WTC11 (cell line): ENCODE measurements at regions not wholly inside any gene's neighbourhood (a gene's known extent, or its start where the extent isn't known, plus 50 kb on each side); places are given as distances from the start of the nearest gene placed in this dataset.

Experiments
- CREM ChIP-seq: sonication (generic); formaldehyde crosslinking; IDR thresholded peaks from 2 replicates; pipeline ENCODE4 v1.8.1; 2022; ENCODE audit warnings: mild to moderate bottlenecking, missing genetic modification reagents, moderate library complexity
- FOXP1 ChIP-seq: sonication (generic); formaldehyde crosslinking; IDR thresholded peaks from 2 replicates; pipeline ENCODE4 v1.8.0; 2022; ENCODE audit warnings: missing genetic modification reagents, mild to moderate bottlenecking, moderate library complexity, borderline replicate concordance
- GABPB1 ChIP-seq: sonication (generic); formaldehyde crosslinking; IDR thresholded peaks from 2 replicates; pipeline ENCODE4 v1.8.1; 2023; ENCODE audit warnings: mild to moderate bottlenecking, missing genetic modification reagents
- MYBL2 ChIP-seq: sonication (generic); formaldehyde crosslinking; IDR thresholded peaks from 2 replicates; pipeline ENCODE4 v1.8.1; 2023; ENCODE audit warnings: mild to moderate bottlenecking, moderate library complexity, missing genetic modification reagents
- TF ChIP-seq, protein P1 (sequence below): sonication (generic); formaldehyde crosslinking; IDR thresholded peaks from 2 replicates; pipeline ENCODE4 v1.8.0; 2022; ENCODE audit warnings: mild to moderate bottlenecking, missing genetic modification reagents
- TF ChIP-seq, protein P2 (sequence below): fragments of 250-450 bp; sonication (Bioruptor Pico); IDR thresholded peaks from 2 replicates; pipeline ENCODE4 v1.9.0; 2021; ENCODE audit warnings: mild to moderate bottlenecking
- TF ChIP-seq, protein P3 (sequence below): sonication (generic); formaldehyde crosslinking; IDR thresholded peaks from 2 replicates; pipeline ENCODE4 v1.8.0; 2022; ENCODE audit warnings: missing genetic modification reagents
- TF ChIP-seq, protein P4 (sequence below): fragments of 250-450 bp; sonication (Bioruptor Pico); IDR thresholded peaks from 2 replicates; pipeline ENCODE4 v2.1.2; 2022; ENCODE audit warnings: mild to moderate bottlenecking, moderate library complexity
- TF ChIP-seq, protein P5 (sequence below): sonication (generic); formaldehyde crosslinking; IDR thresholded peaks from 2 replicates; pipeline ENCODE4 v1.8.1; 2022; ENCODE audit warnings: low read depth, missing genetic modification reagents, borderline replicate concordance
- TF ChIP-seq, protein P6 (sequence below): fragments of 200-600 bp; IDR thresholded peaks from 2 replicates; pipeline ENCODE4 v1.8.0; 2022; ENCODE audit warnings: antibody characterized with exemption
- TF ChIP-seq, protein P7 (sequence below): sonication (generic); formaldehyde crosslinking; IDR thresholded peaks from 2 replicates; pipeline ENCODE4 v1.8.1; 2023; ENCODE audit warnings: mild to moderate bottlenecking, missing genetic modification reagents, moderate library complexity

DNA sequence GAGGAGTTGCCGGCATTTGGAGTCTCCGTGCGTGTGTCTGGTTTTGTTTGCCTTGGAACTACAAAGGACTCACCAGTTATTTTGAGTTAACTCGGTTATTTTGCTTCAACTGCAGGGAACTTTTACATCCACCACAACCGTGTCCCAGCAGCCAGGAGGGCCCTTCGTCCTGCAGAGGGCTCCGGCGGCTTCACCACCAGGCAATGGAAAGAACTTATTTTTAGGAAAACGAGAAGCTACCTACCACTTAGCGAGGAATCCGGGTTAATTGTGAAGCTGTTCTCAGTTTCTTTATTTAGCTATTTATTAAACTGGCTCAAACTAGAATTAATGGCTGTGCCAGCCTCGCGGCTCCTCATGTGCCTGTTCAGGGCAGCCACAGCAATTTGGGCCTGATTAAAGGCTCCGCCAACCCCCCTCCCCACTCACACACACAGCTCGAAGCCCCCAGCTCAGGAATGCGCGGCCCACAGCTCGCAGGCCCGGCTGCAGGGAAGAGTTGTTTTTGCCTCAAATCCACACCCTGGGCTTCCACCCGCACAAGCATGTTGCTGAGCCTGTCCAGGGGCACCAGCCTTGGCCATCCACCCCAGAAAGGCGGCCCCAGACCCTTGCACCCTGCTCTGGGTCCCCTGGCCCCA lies 55.9 kb upstream of the FGF3 start:
- TF ChIP-seq, protein P1, sequence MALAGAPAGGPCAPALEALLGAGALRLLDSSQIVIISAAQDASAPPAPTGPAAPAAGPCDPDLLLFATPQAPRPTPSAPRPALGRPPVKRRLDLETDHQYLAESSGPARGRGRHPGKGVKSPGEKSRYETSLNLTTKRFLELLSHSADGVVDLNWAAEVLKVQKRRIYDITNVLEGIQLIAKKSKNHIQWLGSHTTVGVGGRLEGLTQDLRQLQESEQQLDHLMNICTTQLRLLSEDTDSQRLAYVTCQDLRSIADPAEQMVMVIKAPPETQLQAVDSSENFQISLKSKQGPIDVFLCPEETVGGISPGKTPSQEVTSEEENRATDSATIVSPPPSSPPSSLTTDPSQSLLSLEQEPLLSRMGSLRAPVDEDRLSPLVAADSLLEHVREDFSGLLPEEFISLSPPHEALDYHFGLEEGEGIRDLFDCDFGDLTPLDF (CRISPR knock-in tag): no peak
- TF ChIP-seq FOXP1 (CRISPR knock-in tag) (no peak), CREM (CRISPR knock-in tag) (no peak), GABPB1 (CRISPR knock-in tag) (no peak), MYBL2 (CRISPR knock-in tag) (no peak)
- TF ChIP-seq, protein P2, sequence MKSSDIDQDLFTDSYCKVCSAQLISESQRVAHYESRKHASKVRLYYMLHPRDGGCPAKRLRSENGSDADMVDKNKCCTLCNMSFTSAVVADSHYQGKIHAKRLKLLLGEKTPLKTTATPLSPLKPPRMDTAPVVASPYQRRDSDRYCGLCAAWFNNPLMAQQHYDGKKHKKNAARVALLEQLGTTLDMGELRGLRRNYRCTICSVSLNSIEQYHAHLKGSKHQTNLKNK (CRISPR knock-in tag): no peak
- TF ChIP-seq, protein P3, sequence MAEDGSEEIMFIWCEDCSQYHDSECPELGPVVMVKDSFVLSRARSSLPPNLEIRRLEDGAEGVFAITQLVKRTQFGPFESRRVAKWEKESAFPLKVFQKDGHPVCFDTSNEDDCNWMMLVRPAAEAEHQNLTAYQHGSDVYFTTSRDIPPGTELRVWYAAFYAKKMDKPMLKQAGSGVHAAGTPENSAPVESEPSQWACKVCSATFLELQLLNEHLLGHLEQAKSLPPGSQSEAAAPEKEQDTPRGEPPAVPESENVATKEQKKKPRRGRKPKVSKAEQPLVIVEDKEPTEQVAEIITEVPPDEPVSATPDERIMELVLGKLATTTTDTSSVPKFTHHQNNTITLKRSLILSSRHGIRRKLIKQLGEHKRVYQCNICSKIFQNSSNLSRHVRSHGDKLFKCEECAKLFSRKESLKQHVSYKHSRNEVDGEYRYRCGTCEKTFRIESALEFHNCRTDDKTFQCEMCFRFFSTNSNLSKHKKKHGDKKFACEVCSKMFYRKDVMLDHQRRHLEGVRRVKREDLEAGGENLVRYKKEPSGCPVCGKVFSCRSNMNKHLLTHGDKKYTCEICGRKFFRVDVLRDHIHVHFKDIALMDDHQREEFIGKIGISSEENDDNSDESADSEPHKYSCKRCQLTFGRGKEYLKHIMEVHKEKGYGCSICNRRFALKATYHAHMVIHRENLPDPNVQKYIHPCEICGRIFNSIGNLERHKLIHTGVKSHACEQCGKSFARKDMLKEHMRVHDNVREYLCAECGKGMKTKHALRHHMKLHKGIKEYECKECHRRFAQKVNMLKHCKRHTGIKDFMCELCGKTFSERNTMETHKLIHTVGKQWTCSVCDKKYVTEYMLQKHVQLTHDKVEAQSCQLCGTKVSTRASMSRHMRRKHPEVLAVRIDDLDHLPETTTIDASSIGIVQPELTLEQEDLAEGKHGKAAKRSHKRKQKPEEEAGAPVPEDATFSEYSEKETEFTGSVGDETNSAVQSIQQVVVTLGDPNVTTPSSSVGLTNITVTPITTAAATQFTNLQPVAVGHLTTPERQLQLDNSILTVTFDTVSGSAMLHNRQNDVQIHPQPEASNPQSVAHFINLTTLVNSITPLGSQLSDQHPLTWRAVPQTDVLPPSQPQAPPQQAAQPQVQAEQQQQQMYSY (CRISPR knock-in tag): no peak
- TF ChIP-seq, protein P4, sequence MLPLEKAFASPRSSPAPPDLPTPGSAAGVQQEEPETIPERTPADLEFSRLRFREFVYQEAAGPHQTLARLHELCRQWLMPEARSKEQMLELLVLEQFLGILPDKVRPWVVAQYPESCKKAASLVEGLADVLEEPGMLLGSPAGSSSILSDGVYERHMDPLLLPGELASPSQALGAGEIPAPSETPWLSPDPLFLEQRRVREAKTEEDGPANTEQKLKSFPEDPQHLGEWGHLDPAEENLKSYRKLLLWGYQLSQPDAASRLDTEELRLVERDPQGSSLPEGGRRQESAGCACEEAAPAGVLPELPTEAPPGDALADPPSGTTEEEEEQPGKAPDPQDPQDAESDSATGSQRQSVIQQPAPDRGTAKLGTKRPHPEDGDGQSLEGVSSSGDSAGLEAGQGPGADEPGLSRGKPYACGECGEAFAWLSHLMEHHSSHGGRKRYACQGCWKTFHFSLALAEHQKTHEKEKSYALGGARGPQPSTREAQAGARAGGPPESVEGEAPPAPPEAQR (CRISPR knock-in tag): no peak
- TF ChIP-seq, protein P5, sequence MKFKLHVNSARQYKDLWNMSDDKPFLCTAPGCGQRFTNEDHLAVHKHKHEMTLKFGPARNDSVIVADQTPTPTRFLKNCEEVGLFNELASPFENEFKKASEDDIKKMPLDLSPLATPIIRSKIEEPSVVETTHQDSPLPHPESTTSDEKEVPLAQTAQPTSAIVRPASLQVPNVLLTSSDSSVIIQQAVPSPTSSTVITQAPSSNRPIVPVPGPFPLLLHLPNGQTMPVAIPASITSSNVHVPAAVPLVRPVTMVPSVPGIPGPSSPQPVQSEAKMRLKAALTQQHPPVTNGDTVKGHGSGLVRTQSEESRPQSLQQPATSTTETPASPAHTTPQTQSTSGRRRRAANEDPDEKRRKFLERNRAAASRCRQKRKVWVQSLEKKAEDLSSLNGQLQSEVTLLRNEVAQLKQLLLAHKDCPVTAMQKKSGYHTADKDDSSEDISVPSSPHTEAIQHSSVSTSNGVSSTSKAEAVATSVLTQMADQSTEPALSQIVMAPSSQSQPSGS (CRISPR knock-in tag): no peak
- TF ChIP-seq, protein P6, sequence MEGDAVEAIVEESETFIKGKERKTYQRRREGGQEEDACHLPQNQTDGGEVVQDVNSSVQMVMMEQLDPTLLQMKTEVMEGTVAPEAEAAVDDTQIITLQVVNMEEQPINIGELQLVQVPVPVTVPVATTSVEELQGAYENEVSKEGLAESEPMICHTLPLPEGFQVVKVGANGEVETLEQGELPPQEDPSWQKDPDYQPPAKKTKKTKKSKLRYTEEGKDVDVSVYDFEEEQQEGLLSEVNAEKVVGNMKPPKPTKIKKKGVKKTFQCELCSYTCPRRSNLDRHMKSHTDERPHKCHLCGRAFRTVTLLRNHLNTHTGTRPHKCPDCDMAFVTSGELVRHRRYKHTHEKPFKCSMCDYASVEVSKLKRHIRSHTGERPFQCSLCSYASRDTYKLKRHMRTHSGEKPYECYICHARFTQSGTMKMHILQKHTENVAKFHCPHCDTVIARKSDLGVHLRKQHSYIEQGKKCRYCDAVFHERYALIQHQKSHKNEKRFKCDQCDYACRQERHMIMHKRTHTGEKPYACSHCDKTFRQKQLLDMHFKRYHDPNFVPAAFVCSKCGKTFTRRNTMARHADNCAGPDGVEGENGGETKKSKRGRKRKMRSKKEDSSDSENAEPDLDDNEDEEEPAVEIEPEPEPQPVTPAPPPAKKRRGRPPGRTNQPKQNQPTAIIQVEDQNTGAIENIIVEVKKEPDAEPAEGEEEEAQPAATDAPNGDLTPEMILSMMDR: no peak
- TF ChIP-seq, protein P7, sequence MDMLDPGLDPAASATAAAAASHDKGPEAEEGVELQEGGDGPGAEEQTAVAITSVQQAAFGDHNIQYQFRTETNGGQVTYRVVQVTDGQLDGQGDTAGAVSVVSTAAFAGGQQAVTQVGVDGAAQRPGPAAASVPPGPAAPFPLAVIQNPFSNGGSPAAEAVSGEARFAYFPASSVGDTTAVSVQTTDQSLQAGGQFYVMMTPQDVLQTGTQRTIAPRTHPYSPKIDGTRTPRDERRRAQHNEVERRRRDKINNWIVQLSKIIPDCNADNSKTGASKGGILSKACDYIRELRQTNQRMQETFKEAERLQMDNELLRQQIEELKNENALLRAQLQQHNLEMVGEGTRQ (CRISPR knock-in tag): no peak
